CD14-positive monocyte (primary cell): ENCODE measurements at regions not wholly inside any gene's neighbourhood (a gene's known extent, or its start where the extent isn't known, plus 50 kb on each side); places are given as distances from the start of the nearest gene placed in this dataset.

Experiments
- DNase-seq, 3 donors: peaks; one replicate each; pipeline ENCODE4 v3.0.0-alpha.2; 2011 to 2022
- H2AFZ ChIP-seq: 2 replicates; pipeline ENCODE4 v1.6.0; 2012; ENCODE audit warnings: mild to moderate bottlenecking, low read depth, low read length, inconsistent platforms; ENCODE audit not compliant: insufficient read depth, poor library complexity, severe bottlenecking
- H3K27ac ChIP-seq, 2 donors: 1 replicate in 1 of 2; 2 replicates in 1 of 2; pipeline ENCODE4 v1.5.1; 2012 to 2013; ENCODE audit warnings: low read length in 2 of 2, control low read depth in 1 of 2, inconsistent platforms in 1 of 2, low read depth in 1 of 2, mild to moderate bottlenecking in 1 of 2
- H3K27me3 ChIP-seq, 2 donors: one replicate each; pipeline versions ENCODE4 v1.6.0 to v1.6.1; 2011 to 2013; ENCODE audit warnings: low read length in 2 of 2; ENCODE audit not compliant: control insufficient read depth in 2 of 2, insufficient read depth in 2 of 2
- H3K36me3 ChIP-seq, 2 donors: replicated peaks in 1 of 2; 1 replicate in 1 of 2; 2 replicates in 1 of 2; pipeline versions ENCODE4 v1.5.1 to v1.6.1; 2012 to 2013; ENCODE audit warnings: low read length in 2 of 2, control low read depth in 1 of 2, inconsistent platforms in 1 of 2, mild to moderate bottlenecking in 1 of 2; ENCODE audit not compliant: insufficient read depth in 2 of 2, control insufficient read depth in 1 of 2
- H3K4me1 ChIP-seq, 2 donors: 1 replicate in 1 of 2; 2 replicates in 1 of 2; pipeline versions ENCODE4 v1.5.1 to v1.6.1; 2012 to 2013; ENCODE audit warnings: low read length in 2 of 2, control low read depth in 1 of 2, inconsistent platforms in 1 of 2, mild to moderate bottlenecking in 1 of 2, moderate library complexity in 1 of 2; ENCODE audit not compliant: insufficient read depth in 2 of 2, control insufficient read depth in 1 of 2
- H3K4me2 ChIP-seq: replicated peaks from 2 replicates; pipeline ENCODE3; 2012; ENCODE audit warnings: low read length, moderate library complexity, mild to moderate bottlenecking; ENCODE audit not compliant: poor library complexity, severe bottlenecking; ENCODE audit errors: extremely low read depth
- H3K4me3 ChIP-seq, 3 experiments: fragments of 200-600 bp in 1 of 3; sonication (generic) in 1 of 3; replicated peaks in 1 of 3; 1 replicate in 2 of 3; 2 replicates in 1 of 3; pipeline ENCODE4 v1.5.1; 2011 to 2013; ENCODE audit warnings: low read length in 3 of 3, mild to moderate bottlenecking in 3 of 3, control low read depth in 2 of 3, low read depth in 2 of 3, inconsistent platforms in 1 of 3, moderate library complexity in 1 of 3
- H3K79me2 ChIP-seq: 2 replicates; pipeline ENCODE4 v1.6.0; 2012; ENCODE audit warnings: mild to moderate bottlenecking, control low read depth, inconsistent platforms, low read length, moderate library complexity; ENCODE audit not compliant: insufficient read depth
- H3K9ac ChIP-seq: 2 replicates; pipeline ENCODE4 v1.6.0; 2017; ENCODE audit warnings: low read length, mild to moderate bottlenecking; ENCODE audit not compliant: insufficient read depth, poor library complexity, severe bottlenecking
- H3K9me3 ChIP-seq, 2 donors: replicated peaks in 1 of 2; 1 replicate in 1 of 2; 2 replicates in 1 of 2; pipeline versions ENCODE4 v1.5.1 to v1.6.1; 2012 to 2013; ENCODE audit warnings: low read length in 2 of 2, control low read depth in 1 of 2; ENCODE audit not compliant: control insufficient read depth in 1 of 2, insufficient read depth in 1 of 2
- H4K20me1 ChIP-seq: 2 replicates; pipeline ENCODE4 v1.6.0; 2012; ENCODE audit warnings: mild to moderate bottlenecking, low read length, control low read depth, moderate library complexity; ENCODE audit not compliant: insufficient read depth
- H3K27ac Mint-ChIP-seq, 7 donors: one replicate each; pipeline ENCODE4 v1.8.0; 2020; ENCODE audit warnings: mild to moderate bottlenecking in 7 of 7, mixed read lengths in 7 of 7, moderate library complexity in 6 of 7, inconsistent platforms in 2 of 7
- H3K27me3 Mint-ChIP-seq, 3 donors: one replicate each; pipeline ENCODE4 v1.8.0; 2021 to 2022; ENCODE audit warnings: low read depth in 3 of 3, mild to moderate bottlenecking in 3 of 3, mixed read lengths in 3 of 3, moderate library complexity in 3 of 3, inconsistent platforms in 1 of 3
- H3K36me3 Mint-ChIP-seq, 2 donors: one replicate each; pipeline ENCODE4 v1.8.0; 2020; ENCODE audit warnings: mixed read lengths in 2 of 2, inconsistent platforms in 1 of 2, mild to moderate bottlenecking in 1 of 2
- H3K4me1 Mint-ChIP-seq: one replicate; pipeline ENCODE4 v1.8.0; 2020; ENCODE audit warnings: mild to moderate bottlenecking, mixed read lengths
- H3K4me3 Mint-ChIP-seq, 2 donors: one replicate each; pipeline ENCODE4 v1.8.0; 2020; ENCODE audit warnings: mild to moderate bottlenecking in 2 of 2, mixed read lengths in 2 of 2, moderate library complexity in 1 of 2
- H3K9me3 Mint-ChIP-seq, 7 donors: one replicate each; pipeline ENCODE4 v1.8.0; 2020 to 2022; ENCODE audit warnings: mixed read lengths in 7 of 7, mild to moderate bottlenecking in 6 of 7, moderate library complexity in 6 of 7, inconsistent platforms in 2 of 7
- WGBS: methylation state at CpG from one replicate; pipeline ENCODE4 v1.1.5; 2013; ENCODE audit warnings: missing lambda C conversion rate; ENCODE audit not compliant: insufficient coverage; 5-methylcytosine and 5-hydroxymethylcytosine counted together
- intact Hi-C, 2 donors: fragments of 100-400 bp; cut with micrococcal nuclease; formaldehyde crosslinking; loops; one replicate each; pipeline versions ENCODE4 v1.15.0 to v1.15.1; 2023
- TF ChIP-seq, protein P1 (sequence below): fragments of 200-600 bp; IDR thresholded peaks from one replicate; pipeline ENCODE4 v1.8.0; 2022; ENCODE audit warnings: antibody characterized with exemption, mild to moderate bottlenecking

DNA sequence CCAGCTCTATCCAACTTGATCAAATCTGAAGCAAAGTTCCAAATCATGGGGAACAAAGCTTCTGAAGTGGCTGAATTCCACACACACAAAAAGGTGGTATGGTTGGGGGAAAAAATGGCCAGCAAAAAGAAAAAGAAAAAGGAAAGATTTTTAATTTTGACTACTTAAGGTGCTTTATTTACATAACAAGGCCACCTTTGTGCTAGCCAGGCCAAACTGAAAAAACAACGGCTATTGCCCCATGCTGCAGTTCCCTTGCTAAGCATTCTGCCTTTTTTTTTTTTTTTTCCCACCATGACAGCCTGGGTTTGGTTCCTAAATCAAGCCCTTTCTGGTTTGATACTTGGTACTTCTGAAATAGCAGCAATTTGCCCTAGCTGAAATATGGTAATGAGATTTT, 66.5 kb upstream of the DAZL start:
- H4K20me1 ChIP-seq = no peaks in the 10 kb centered on the region
- no peak for DNase-seq
- TF ChIP-seq, protein P1, sequence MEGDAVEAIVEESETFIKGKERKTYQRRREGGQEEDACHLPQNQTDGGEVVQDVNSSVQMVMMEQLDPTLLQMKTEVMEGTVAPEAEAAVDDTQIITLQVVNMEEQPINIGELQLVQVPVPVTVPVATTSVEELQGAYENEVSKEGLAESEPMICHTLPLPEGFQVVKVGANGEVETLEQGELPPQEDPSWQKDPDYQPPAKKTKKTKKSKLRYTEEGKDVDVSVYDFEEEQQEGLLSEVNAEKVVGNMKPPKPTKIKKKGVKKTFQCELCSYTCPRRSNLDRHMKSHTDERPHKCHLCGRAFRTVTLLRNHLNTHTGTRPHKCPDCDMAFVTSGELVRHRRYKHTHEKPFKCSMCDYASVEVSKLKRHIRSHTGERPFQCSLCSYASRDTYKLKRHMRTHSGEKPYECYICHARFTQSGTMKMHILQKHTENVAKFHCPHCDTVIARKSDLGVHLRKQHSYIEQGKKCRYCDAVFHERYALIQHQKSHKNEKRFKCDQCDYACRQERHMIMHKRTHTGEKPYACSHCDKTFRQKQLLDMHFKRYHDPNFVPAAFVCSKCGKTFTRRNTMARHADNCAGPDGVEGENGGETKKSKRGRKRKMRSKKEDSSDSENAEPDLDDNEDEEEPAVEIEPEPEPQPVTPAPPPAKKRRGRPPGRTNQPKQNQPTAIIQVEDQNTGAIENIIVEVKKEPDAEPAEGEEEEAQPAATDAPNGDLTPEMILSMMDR = no peak
- H2AFZ ChIP-seq = no peak overlapping the region
- H3K4me2 ChIP-seq = no peak overlapping the region
- H3K4me1 Mint-ChIP-seq = peaks cover 13% of the 10 kb centered on the region
- no CpG with 5 or more reads among the region's 1 CpG for WGBS
- peaks cover 8 to 15% (median 11%) of the 10 kb centered on the region in 7 donors for H3K9me3 Mint-ChIP-seq
- H3K27me3 ChIP-seq = no peaks in the 10 kb centered on the region
- H3K79me2 ChIP-seq = no peaks in the 10 kb centered on the region
- H3K27me3 Mint-ChIP-seq = peaks cover 0 to 2% (median 0%) of the 10 kb centered on the region in 3 donors
- no peak overlapping the region for H3K9ac ChIP-seq
- no peak overlapping the region for H3K27ac ChIP-seq
- H3K4me3 Mint-ChIP-seq = no peak overlapping the region
- peaks cover 7 to 17% of the 10 kb centered on the region in 2 donors for H3K9me3 ChIP-seq
- intact Hi-C loops = no loop called here
- no peaks in the 10 kb centered on the region for H3K4me1 ChIP-seq
- no peak overlapping the region for H3K27ac Mint-ChIP-seq
- no peak overlapping the region for H3K4me3 ChIP-seq
- no peaks in the 10 kb centered on the region for H3K36me3 ChIP-seq
- H3K36me3 Mint-ChIP-seq = no peaks in the 10 kb centered on the region

DNA sequence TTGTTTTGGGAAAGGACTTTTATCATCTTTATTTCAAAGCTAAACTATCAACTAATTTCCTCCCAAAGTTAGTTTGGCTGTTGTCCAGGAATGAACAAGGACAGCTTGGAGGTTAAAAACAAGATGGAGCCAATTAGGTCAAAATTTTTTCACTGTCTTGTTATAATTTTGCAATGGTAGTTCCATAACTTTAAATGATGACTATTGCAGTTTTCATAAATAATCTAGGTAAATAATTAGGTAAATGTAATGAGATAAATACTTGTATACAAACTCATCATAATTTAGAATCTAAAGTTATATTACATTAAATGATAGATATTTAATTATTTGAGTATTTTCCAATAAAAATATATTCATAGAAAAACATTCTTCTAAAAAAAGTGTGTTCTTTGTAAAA, 68.3 kb upstream of the DAZL start:
- H3K4me3 Mint-ChIP-seq = no peak overlapping the region
- DNase-seq = no peak

More for the DNA sequence above, 68.3 kb upstream of the DAZL start:
- no peaks in the 10 kb centered on the region for H3K79me2 ChIP-seq
- no peak overlapping the region for H3K4me3 ChIP-seq
- H3K36me3 ChIP-seq = no peaks in the 10 kb centered on the region
- H3K4me2 ChIP-seq = no peak overlapping the region
- H2AFZ ChIP-seq = no peak overlapping the region
- TF ChIP-seq, protein P1 = no peak
- peaks cover 13 to 26% (median 19%) of the 10 kb centered on the region in 7 donors for H3K9me3 Mint-ChIP-seq
- no peaks in the 10 kb centered on the region for H3K27me3 ChIP-seq
- no peaks in the 10 kb centered on the region for H3K4me1 ChIP-seq
- H3K9me3 ChIP-seq = peaks cover 15 to 19% of the 10 kb centered on the region in 2 donors
- no peaks in the 10 kb centered on the region for H3K36me3 Mint-ChIP-seq
- no peak overlapping the region for H3K27ac ChIP-seq
- H4K20me1 ChIP-seq = no peaks in the 10 kb centered on the region
- H3K27me3 Mint-ChIP-seq = peaks cover 0 to 3% (median 2%) of the 10 kb centered on the region in 3 donors
- H3K9ac ChIP-seq = no peak overlapping the region
- H3K27ac Mint-ChIP-seq = no peak overlapping the region
- peaks cover 13% of the 10 kb centered on the region for H3K4me1 Mint-ChIP-seq
- intact Hi-C loops = no loop called here
